B cell (primary cell): ENCODE measurements at regions not wholly inside any gene's neighbourhood (a gene's known extent, or its start where the extent isn't known, plus 50 kb on each side); places are given as distances from the start of the nearest gene placed in this dataset.

ENCODE experiments used
- CTCF ChIP-seq: fragments of 200-600 bp; IDR thresholded peaks from one replicate; pipeline ENCODE4 v1.8.0; 2022; ENCODE audit warnings: antibody characterized with exemption, mild to moderate bottlenecking
- EZH2 ChIP-seq: IDR thresholded peaks from 2 replicates; pipeline ENCODE4 v1.6.1; 2012; ENCODE audit warnings: borderline replicate concordance, low read depth, mild to moderate bottlenecking, moderate library complexity, low read length; ENCODE audit not compliant: insufficient read depth, poor library complexity, severe bottlenecking

DNA sequence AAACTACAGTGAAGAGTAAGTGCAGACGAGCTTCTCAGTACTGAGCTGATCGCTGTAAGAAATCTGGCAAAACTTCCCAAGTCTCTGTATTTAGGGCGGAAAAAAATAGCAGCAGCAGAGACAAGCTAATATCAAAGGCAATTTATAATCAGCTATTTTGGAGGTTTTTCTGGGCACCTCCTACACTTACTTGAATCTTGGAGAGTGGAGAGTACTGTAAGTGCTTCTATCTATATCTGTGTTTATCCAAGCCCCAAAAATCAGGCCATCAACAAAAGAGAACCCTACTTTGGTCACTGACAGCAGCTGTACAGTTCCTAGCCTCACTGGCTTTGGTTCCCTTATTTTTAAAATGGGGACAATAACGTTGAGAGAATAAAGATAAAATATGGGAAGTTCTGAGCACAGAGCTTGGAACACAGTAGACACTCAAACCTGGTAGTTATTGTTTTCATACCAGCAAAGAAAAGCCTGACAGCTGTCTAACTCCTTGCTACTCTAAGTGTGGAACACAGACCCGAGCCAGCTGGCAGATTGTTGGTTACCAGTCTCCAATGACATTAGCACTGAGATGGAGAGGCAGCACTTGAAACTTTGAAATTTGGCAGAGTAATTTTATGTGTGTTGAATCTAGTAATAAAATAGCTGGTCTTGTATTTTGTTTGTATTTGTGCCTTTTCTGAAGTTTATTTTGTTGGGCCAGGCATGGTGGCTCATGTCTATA is 96.0 kb upstream of the SLC28A3 start:
- TF ChIP-seq CTCF: no peak
- no peak for TF ChIP-seq EZH2
